ENCODE measurements at regions not wholly inside any gene's neighbourhood (a gene's known extent, or its start where the extent isn't known, plus 50 kb on each side); places are given as distances from the start of the nearest gene placed in this dataset.

GRCh38 chr12:4169531-4169930 is 104.0 kb upstream of the CCND2 start:
- TF ChIP-seq, protein P1, sequence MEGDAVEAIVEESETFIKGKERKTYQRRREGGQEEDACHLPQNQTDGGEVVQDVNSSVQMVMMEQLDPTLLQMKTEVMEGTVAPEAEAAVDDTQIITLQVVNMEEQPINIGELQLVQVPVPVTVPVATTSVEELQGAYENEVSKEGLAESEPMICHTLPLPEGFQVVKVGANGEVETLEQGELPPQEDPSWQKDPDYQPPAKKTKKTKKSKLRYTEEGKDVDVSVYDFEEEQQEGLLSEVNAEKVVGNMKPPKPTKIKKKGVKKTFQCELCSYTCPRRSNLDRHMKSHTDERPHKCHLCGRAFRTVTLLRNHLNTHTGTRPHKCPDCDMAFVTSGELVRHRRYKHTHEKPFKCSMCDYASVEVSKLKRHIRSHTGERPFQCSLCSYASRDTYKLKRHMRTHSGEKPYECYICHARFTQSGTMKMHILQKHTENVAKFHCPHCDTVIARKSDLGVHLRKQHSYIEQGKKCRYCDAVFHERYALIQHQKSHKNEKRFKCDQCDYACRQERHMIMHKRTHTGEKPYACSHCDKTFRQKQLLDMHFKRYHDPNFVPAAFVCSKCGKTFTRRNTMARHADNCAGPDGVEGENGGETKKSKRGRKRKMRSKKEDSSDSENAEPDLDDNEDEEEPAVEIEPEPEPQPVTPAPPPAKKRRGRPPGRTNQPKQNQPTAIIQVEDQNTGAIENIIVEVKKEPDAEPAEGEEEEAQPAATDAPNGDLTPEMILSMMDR (IDR thresholded peaks at IDR 0.05), result no peak
- no peak for TF ChIP-seq POLR2A (IDR thresholded peaks at IDR 0.05)

Data from testis (tissue), 2 donors.